Stimulated activated CD8-positive, alpha-beta memory T cell treated with anti-CD3 and anti-CD28 coated beads, Interleukin-15, amount 100 ng/mL, for 48 hours (primary cell): ENCODE measurements at regions not wholly inside any gene's neighbourhood (a gene's known extent, or its start where the extent isn't known, plus 50 kb on each side); places are given as distances from the start of the nearest gene placed in this dataset.
"Not testable (repeated sequence)": the region's sequence is repeated elsewhere in the genome, so short reads cannot be mapped to it uniquely, and the experiment has no call there.

Experiments used
- DNase-seq, 2 donors: peaks; one replicate each; pipeline ENCODE4 v3.0.0-alpha.2; 2020; ENCODE audit warnings: low read depth in 2 of 2

DNA sequence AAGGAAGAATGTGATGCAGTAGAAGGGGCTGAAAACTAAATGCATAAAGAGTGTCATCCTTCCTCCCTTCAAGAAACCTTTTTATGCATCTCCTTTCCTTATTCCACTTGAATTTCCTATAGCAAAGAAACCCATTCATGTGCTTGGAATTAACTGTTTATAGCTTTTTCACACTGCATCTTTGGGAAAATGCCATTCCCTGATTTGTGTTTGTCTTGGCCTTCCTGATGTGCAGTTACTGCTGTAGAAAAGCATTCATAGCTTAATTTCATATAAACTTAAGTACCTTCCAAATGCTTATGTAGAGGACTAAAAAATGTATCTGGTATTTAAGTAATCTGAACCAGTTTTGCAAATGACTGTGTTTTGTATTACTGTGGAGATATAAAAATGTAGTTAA lies 61.8 kb downstream of the SDR9C7 start:
- no peak for DNase-seq

DNA sequence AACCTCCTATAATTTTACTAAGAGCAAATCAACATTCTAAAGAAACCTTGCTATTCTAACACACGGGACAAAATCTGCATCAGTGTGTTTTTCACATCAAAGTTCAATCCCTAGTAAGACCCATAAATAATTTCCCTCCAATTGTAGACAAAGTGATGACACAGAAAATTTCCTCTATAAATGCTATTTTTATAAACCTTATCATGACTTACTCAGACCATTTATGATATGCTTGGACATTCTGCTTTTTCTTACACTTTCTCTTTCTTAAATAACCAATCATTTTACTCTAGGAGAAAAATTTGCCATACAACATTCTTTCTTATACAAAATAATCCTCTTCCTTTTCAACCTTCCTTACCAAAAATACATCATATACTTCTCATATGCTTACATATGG lies 67.0 kb downstream of the SDR9C7 start:
- DNase-seq = no peak

GRCh38 chr12:56866493-56866892 lies 67.7 kb downstream of the SDR9C7 start:
- no peak for DNase-seq

- DNase-seq = no peak
Measured at GRCh38 chr12:56864318-56864717, 69.9 kb downstream of the SDR9C7 start.

DNA sequence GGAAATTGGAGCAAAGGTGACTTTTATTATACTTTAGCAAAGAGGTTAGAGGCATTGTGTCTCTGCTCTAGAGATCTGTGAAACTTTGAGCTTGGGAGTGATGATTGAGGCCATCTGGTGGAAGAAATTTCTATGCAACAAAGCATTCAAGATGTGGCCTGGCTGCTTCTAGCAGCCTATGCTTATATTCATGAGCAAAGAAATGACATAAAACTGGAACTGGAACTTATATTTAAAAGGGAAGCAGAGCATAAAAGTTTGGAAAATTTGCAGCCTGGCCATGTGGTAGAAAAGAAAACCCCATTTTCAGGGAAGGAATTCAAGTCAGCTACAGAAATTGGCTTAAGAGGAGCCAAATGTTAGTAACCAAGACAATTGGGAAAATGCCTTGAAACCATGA lies 70.4 kb downstream of the SDR9C7 start:
- no peak for DNase-seq

DNA sequence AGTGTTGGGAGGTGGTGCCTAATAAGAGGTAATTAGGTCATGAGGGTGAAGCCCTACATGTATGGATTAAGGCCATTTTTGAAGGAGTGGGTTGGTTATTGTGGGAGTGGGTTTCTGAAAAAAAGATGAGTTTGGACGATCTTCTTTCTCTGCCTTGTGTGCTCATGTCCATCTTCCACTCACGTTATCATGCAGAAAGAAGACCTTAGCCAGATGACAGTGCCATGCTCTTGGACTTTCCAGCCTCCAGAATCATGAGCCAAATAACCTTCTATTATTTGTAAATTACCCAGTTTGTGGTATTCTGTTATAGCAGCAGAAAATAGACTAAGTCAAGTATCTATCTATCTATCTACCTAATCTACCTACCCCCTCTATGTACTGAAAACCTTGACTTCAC lies 71.9 kb downstream of the SDR9C7 start:
- no peak for DNase-seq

DNA sequence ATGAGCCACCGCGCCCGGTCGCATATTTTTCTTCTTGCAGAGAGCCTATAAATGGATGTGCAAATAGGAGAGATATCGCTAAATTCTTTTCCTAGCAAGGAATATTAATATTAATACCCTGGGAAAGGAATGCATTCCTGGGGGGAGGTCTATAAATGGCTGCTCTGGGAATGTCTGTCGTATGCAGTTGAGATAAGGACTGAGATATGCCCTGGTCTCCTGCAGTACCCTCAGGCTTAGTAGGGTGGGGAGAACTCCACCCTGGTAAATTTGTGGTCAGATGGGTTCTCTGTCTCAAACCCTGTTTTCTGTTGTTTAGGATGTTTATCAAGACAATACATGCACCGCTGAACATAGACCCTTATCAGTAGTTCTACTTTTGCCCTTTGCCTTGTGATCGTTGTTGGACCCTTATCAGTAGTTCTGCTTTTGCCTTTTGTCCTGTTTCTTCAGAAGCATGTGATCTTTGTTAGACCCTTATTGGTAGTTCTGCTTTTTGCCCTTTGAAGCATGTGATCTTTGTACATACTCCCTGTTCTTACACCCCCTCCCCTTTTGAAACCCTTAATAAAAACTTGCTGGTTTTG lies 80.7 kb downstream of the SDR9C7 start:
- not testable (repeated sequence) for DNase-seq

- no peak for DNase-seq
Measured at GRCh38 chr12:56851462-56851861, 82.7 kb downstream of the SDR9C7 start.

DNA sequence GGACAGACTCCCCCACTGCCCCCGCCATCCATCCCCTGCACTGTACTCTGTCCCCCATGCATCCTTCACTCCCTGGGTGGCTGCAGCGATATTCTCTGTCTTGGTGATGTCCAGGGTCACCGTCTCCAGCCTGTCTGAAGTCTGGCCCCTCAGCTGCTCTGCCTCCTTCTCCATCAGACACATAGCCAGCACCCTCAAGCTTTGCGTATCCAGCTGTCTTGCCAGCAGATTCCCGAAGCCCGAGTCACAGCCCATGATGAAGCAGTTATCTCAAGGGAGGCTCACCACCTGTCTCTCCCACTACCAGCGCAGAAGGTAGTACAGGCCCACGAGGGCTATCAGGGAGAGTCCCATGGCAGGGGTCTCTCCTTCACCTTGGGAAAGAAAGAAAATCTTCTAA lies 77.8 kb downstream of the HSD17B6 start:
- no peak for DNase-seq

DNA sequence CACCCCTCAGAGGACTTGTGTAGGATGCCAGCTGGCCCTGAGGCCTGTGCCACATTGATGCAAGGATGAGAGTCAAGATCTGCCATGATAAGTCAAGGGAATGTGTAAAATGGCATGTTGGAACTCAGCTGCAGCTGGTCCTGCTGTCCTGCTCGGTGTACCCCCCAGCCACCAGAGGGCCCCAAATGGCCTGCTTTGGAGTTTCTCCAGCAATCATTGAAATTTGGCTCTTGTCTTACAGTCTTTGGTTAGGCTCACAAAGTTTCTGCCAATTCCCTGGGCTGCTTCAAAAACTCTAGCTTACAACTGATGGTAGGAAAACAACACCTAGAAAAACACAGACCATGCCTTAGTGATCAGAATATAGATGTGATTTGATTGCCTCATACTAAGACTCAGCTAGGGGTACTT lies 76.8 kb downstream of the HSD17B6 start:
- DNase-seq = peak; percentile 14 to 19

DNA sequence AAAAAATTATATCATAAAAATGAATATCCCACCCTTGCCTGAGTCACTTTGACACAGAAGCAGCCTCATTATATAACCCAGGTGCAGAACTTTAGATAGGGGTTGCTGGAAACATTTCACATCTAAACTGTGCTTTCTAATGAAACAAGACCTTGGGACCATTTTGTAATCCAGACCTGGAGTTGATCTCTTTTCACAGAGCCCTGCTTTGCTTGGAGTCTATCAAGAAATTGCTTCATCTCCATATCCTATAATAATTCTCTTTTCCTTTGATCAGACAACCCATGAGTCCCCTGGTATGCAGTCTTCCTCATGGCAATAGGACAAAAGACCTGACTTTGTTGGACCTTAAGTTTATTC lies 76.3 kb downstream of the HSD17B6 start:
- no peak for DNase-seq

GRCh38 chr12:56838621-56839488 lies 75.7 kb downstream of the HSD17B6 start:
- no peak for DNase-seq
